H1 (cell line): ENCODE measurements at regions not wholly inside any gene's neighbourhood (a gene's known extent, or its start where the extent isn't known, plus 50 kb on each side); places are given as distances from the start of the nearest gene placed in this dataset.

Source experiments
- CTCF ChIA-PET: fragments of 300-600 bp; sonication (Branson Sonifier 250); formaldehyde crosslinking; loops from one replicate; lab custom pipeline; 2021; ENCODE audit not compliant: partially characterized antibody; lab: Charles Lee
- POLR2A ChIA-PET: fragments of 300-600 bp; sonication (Branson Sonifier 250); formaldehyde crosslinking; loops from one replicate; lab custom pipeline; 2021; ENCODE audit warnings: inconsistent platforms; ENCODE audit not compliant: partially characterized antibody; lab: Charles Lee
- DNase-seq, 2 experiments: peaks; one replicate each; pipeline versions ENCODE4 v3.0.0 to v3.0.0-alpha.2; 2010 to 2022; ENCODE audit warnings: low spot score in 2 of 2, low read depth in 1 of 2, mixed read lengths in 1 of 2
- FAIRE-seq: peaks from 2 replicates; lab custom pipeline; 2011; peaks lifted over from hg19 to GRCh38; lab: Jason Lieb, UNC
- H2AFZ ChIP-seq: 2 replicates; pipeline ENCODE4 v1.8.1; 2012; ENCODE audit warnings: low read length, inconsistent platforms
- H2AK5ac ChIP-seq: 2 replicates; pipeline ENCODE4 v1.6.1; 2013; ENCODE audit warnings: low read depth, low read length
- H2BK120ac ChIP-seq: replicated peaks from 2 replicates; pipeline ENCODE3; 2013; ENCODE audit warnings: low read depth, low read length, inconsistent platforms
- H2BK12ac ChIP-seq: 2 replicates; pipeline ENCODE4 v1.6.1; 2013; ENCODE audit warnings: low read depth, low read length
- H2BK15ac ChIP-seq: 2 replicates; pipeline ENCODE4 v1.6.1; 2013; ENCODE audit warnings: low read length
- H2BK20ac ChIP-seq: 2 replicates; pipeline ENCODE4 v1.6.1; 2013; ENCODE audit warnings: low read length
- H2BK5ac ChIP-seq: 2 replicates; pipeline ENCODE4 v1.6.1; 2013; ENCODE audit warnings: low read depth, low read length
- H3K14ac ChIP-seq: 2 replicates; pipeline ENCODE4 v1.6.1; 2013; ENCODE audit warnings: inconsistent platforms; ENCODE audit not compliant: insufficient read length
- H3K18ac ChIP-seq: 2 replicates; pipeline ENCODE4 v1.6.1; 2013; ENCODE audit warnings: low read length; ENCODE audit errors: extremely low read depth
- H3K23ac ChIP-seq: 2 replicates; pipeline ENCODE4 v1.6.1; 2013; ENCODE audit warnings: inconsistent platforms; ENCODE audit not compliant: insufficient read length
- H3K23me2 ChIP-seq: 2 replicates; pipeline ENCODE4 v1.6.1; 2013; ENCODE audit warnings: low read depth, low read length
- H3K27ac ChIP-seq: 2 replicates; pipeline ENCODE4 v1.6.1; 2011; ENCODE audit warnings: low read depth, low read length, inconsistent platforms
- H3K27me3 ChIP-seq, 4 experiments: replicated peaks in 1 of 4; 1 replicate in 1 of 4; 2 replicates in 3 of 4; pipeline versions ENCODE4 v1.6.1 to v1.8.1; 2011 to 2013; ENCODE audit warnings: low read length in 3 of 4, mild to moderate bottlenecking in 3 of 4, inconsistent platforms in 2 of 4, mixed read lengths in 2 of 4, moderate library complexity in 1 of 4; ENCODE audit not compliant: control insufficient read depth in 3 of 4, insufficient read depth in 3 of 4; ENCODE audit errors: extremely low read depth in 1 of 4
- H3K36me3 ChIP-seq, 4 experiments: 2 replicates each; pipeline versions ENCODE4 v1.6.1 to v1.8.1; 2011 to 2013; ENCODE audit warnings: mild to moderate bottlenecking in 4 of 4, low read length in 3 of 4, moderate library complexity in 2 of 4, control low read depth in 1 of 4, inconsistent platforms in 1 of 4; ENCODE audit not compliant: insufficient read depth in 4 of 4, control insufficient read depth in 2 of 4
- H3K4ac ChIP-seq: replicated peaks from 2 replicates; pipeline ENCODE3; 2013; ENCODE audit warnings: low read length, low read depth, mixed read lengths, inconsistent platforms; ENCODE audit not compliant: insufficient read length
- H3K4me1 ChIP-seq, 4 experiments: replicated peaks in 1 of 4; 1 replicate in 1 of 4; 2 replicates in 3 of 4; pipeline versions ENCODE4 v1.6.1 to v1.8.1; 2011 to 2013; ENCODE audit warnings: low read length in 3 of 4, inconsistent platforms in 2 of 4, mixed read lengths in 1 of 4; ENCODE audit not compliant: insufficient read depth in 4 of 4, control insufficient read depth in 3 of 4
- H3K4me2 ChIP-seq, 2 experiments: 2 replicates each; pipeline versions ENCODE4 v1.6.1 to v1.8.1; 2011 to 2013; ENCODE audit warnings: low read depth in 2 of 2, low read length in 2 of 2, control low read depth in 1 of 2, inconsistent platforms in 1 of 2, mild to moderate bottlenecking in 1 of 2; ENCODE audit not compliant: insufficient read depth in 1 of 2
- H3K4me3 ChIP-seq, 4 experiments: fragments of 200-600, 300-600 bp in 1 of 4; sonication (generic), shearing (Covaris generic), sonication (Bioruptor Twin) in 1 of 4; 2 replicates each; pipeline versions ENCODE4 v1.5.1 to v1.8.1; 2011 to 2016; ENCODE audit warnings: low read length in 4 of 4, low read depth in 3 of 4, control low read depth in 2 of 4, inconsistent platforms in 2 of 4, mild to moderate bottlenecking in 2 of 4, mixed read lengths in 1 of 4, moderate library complexity in 1 of 4; ENCODE audit not compliant: insufficient read depth in 2 of 4; ENCODE audit errors: extremely low read depth in 1 of 4
- H3K56ac ChIP-seq: replicated peaks from 2 replicates; pipeline ENCODE3; 2013; ENCODE audit warnings: low read depth, mild to moderate bottlenecking, mixed read lengths, low read length, inconsistent platforms; ENCODE audit not compliant: insufficient read length
- H3K79me1 ChIP-seq: 2 replicates; pipeline ENCODE4 v1.6.1; 2013; ENCODE audit warnings: low read depth, low read length, control low read depth
- H3K79me2 ChIP-seq, 2 experiments: 2 replicates each; pipeline versions ENCODE4 v1.6.1 to v1.8.1; 2012 to 2013; ENCODE audit warnings: low read length in 2 of 2, mild to moderate bottlenecking in 2 of 2, inconsistent platforms in 1 of 2; ENCODE audit not compliant: insufficient read depth in 2 of 2, control insufficient read depth in 1 of 2
- H3K9ac ChIP-seq, 4 experiments: replicated peaks in 1 of 4; 1 replicate in 1 of 4; 2 replicates in 3 of 4; pipeline versions ENCODE4 v1.6.1 to v1.8.1; 2011 to 2013; ENCODE audit warnings: low read depth in 3 of 4, low read length in 3 of 4, control low read depth in 2 of 4, mild to moderate bottlenecking in 2 of 4, moderate library complexity in 2 of 4, inconsistent platforms in 1 of 4; ENCODE audit errors: extremely low read depth in 1 of 4
- H3K9me3 ChIP-seq, 2 experiments: 2 replicates each; pipeline versions ENCODE4 v1.6.1 to v1.8.1; 2012 to 2013; ENCODE audit warnings: mild to moderate bottlenecking in 2 of 2, moderate library complexity in 2 of 2, control low read depth in 1 of 2, inconsistent platforms in 1 of 2, low read depth in 1 of 2, low read length in 1 of 2, mixed read lengths in 1 of 2; ENCODE audit not compliant: insufficient read depth in 2 of 2
- H4K20me1 ChIP-seq, 2 experiments: replicated peaks in 1 of 2; 2 replicates each; pipeline versions ENCODE3 to v1.8.1; 2011 to 2013; ENCODE audit warnings: inconsistent platforms in 2 of 2, low read length in 2 of 2, mild to moderate bottlenecking in 1 of 2; ENCODE audit not compliant: insufficient read depth in 2 of 2, control insufficient read depth in 1 of 2
- H4K5ac ChIP-seq: 2 replicates; pipeline ENCODE4 v1.6.1; 2013; ENCODE audit warnings: low read length, low read depth, mixed read lengths, inconsistent platforms; ENCODE audit not compliant: insufficient read length
- H4K8ac ChIP-seq: 2 replicates; pipeline ENCODE4 v1.8.0; 2013; ENCODE audit warnings: mild to moderate bottlenecking, moderate library complexity, low read length, inconsistent platforms; ENCODE audit not compliant: insufficient read depth; ENCODE audit errors: extremely low read depth
- H4K91ac ChIP-seq: replicated peaks from 2 replicates; pipeline ENCODE3; 2013; ENCODE audit warnings: low read length, mixed read lengths, inconsistent platforms; ENCODE audit not compliant: insufficient read length
- SP2 ChIP-seq: IDR thresholded peaks from 2 replicates; pipeline ENCODE4 v1.6.1; 2012; ENCODE audit warnings: mild to moderate bottlenecking, low read length, inconsistent platforms
- WGBS, 2 experiments: shearing (Covaris generic) in 1 of 2; methylation state at CpG; one replicate each; pipeline versions ENCODE4 v1.1.6 to v1.1.7; 2013 to 2015; ENCODE audit warnings: low lambda C conversion rate in 2 of 2, mixed read lengths in 2 of 2, inconsistent platforms in 1 of 2, low coverage in 1 of 2, missing lambda C conversion rate in 1 of 2; ENCODE audit not compliant: insufficient replicate concordance in 2 of 2, insufficient coverage in 1 of 2, insufficient read length in 1 of 2; ENCODE audit errors: extremely low coverage in 1 of 2, missing lambda C conversion rate in 1 of 2; 5-methylcytosine and 5-hydroxymethylcytosine counted together

DNA sequence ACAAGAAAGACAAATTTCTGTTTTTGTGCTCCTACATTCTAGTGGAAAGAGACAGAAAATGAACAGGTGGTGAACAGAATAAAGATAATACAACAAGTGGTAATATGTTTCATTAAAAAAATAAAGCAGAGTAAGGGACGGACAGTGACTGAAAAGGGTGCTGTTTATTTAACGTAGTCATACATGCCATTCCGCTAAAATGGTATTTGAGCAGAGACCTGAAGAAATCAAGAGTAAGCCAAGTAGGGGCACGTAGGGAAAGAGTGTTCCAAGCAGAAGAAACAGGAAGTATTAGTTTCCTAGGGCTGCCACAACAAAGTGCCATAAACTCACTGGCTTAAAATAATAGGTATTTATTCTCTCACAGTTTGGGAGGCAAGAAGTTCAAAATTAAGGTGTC is 65.6 kb upstream of the KCTD3 start:
- no peaks in the 10 kb centered on the region; the same call in 1 of the 2 replicates for H3K23me2 ChIP-seq
- no peak overlapping the region for H4K91ac ChIP-seq
- no peaks in the 10 kb centered on the region for H3K79me2 ChIP-seq
- CTCF ChIA-PET, result no interaction called here
- no peak overlapping the region for H3K4ac ChIP-seq
- no peaks in the 10 kb centered on the region for H3K27me3 ChIP-seq
- no peak overlapping the region for H3K27ac ChIP-seq
- H3K9ac ChIP-seq, result no peak overlapping the region
- no peak overlapping the region for H2BK5ac ChIP-seq
- DNase-seq, result no peak
- H3K56ac ChIP-seq, result no peak overlapping the region
- POLR2A ChIA-PET, result no interaction called here
- no peaks in the 10 kb centered on the region for H3K36me3 ChIP-seq
- H3K4me2 ChIP-seq, result no peak overlapping the region
- WGBS, 2 experiments, result 88% methylated on average over 4 of the region's 4 CpGs; no CpG with 5 or more reads in 1 of the 2 experiments
- no peak overlapping the region for H3K4me3 ChIP-seq
- H4K5ac ChIP-seq, result no peak overlapping the region
- no peak overlapping the region for H4K8ac ChIP-seq
- H3K14ac ChIP-seq, result no peak overlapping the region
- H2BK15ac ChIP-seq, result no peak overlapping the region
- no peak for FAIRE-seq
- H2AFZ ChIP-seq, result no peak overlapping the region
- H4K20me1 ChIP-seq, result no peaks in the 10 kb centered on the region
- no peaks in the 10 kb centered on the region for H3K9me3 ChIP-seq
- H3K18ac ChIP-seq, result no peak overlapping the region
- no peaks in the 10 kb centered on the region for H3K4me1 ChIP-seq
- no peak overlapping the region for H3K23ac ChIP-seq
- H3K79me1 ChIP-seq, result no peaks in the 10 kb centered on the region
- H2BK12ac ChIP-seq, result no peak overlapping the region
- no peak overlapping the region for H2BK120ac ChIP-seq
- no peak overlapping the region for H2AK5ac ChIP-seq
- no peak overlapping the region for H2BK20ac ChIP-seq
- TF ChIP-seq SP2, result no peak
